ENCODE measurements at regions not wholly inside any gene's neighbourhood (a gene's known extent, or its start where the extent isn't known, plus 50 kb on each side); places are given as distances from the start of the nearest gene placed in this dataset.

DNA sequence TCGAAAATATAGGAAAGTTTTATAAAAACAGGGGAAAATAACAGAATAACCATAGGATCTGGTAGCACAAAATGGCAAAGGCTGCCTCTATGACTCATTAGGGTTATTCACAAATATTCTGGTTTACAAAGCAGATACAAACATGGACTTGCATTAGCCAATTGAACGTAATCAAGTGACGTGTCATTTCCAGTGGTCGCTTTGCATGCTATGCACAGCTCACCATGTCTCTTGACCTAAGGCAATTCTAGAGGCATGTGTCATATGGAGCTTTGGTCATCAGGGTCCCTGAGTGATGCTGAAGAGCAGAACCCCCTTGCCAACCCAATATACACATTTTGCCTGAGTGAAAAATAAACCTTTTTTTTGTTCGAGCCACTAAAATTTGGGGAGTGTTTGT is 158.8 kb downstream of the TMEM161B start:
- TF ChIP-seq CTCF (IDR thresholded peaks at IDR 0.05) (no peak), EP300 (IDR thresholded peaks at IDR 0.05) (no peak), POLR2A (IDR thresholded peaks at IDR 0.05) (no peak), POLR2AphosphoS5 (IDR thresholded peaks at IDR 0.05) (no peak)

Measured in sigmoid colon (tissue), 4 donors.